Prostate gland (tissue), 2 donors: ENCODE measurements at regions not wholly inside any gene's neighbourhood (a gene's known extent, or its start where the extent isn't known, plus 50 kb on each side); places are given as distances from the start of the nearest gene placed in this dataset.

ENCODE experiments used
- DNase-seq: peaks from one replicate; pipeline ENCODE4 v3.0.0-alpha.2; 2019; ENCODE audit warnings: low spot score
- H3K27ac ChIP-seq, 2 donors: fragments of 200-600 bp; sonication (generic); 2 replicates each; pipeline ENCODE4 v1.5.1; 2017 to 2019
- H3K27me3 ChIP-seq: fragments of 200-600 bp; sonication (generic); replicated peaks from 2 replicates; pipeline ENCODE4 v1.5.1; 2019; ENCODE audit not compliant: insufficient read depth
- H3K36me3 ChIP-seq, 2 donors: fragments of 200-600 bp; sonication (generic); 1 replicate in 1 of 2; 2 replicates in 1 of 2; pipeline versions ENCODE4 v1.5.1 to v1.8.1; 2017 to 2019
- H3K4me1 ChIP-seq: fragments of 200-600 bp; sonication (generic); replicated peaks from 2 replicates; pipeline ENCODE4 v1.5.1; 2019
- H3K4me3 ChIP-seq, 2 donors: fragments of 200-600 bp; sonication (generic); 2 replicates each; pipeline ENCODE4 v1.5.1; 2017 to 2019
- H3K9me3 ChIP-seq: fragments of 200-600 bp; sonication (generic); 2 replicates; pipeline ENCODE4 v1.5.1; 2017
- POLR2A ChIP-seq: fragments of 450-650 bp; IDR thresholded peaks from one replicate; pipeline ENCODE4 v1.6.1; 2016; ENCODE audit warnings: antibody characterized with exemption, mild to moderate bottlenecking
- POLR2AphosphoS5 ChIP-seq: sonication (generic); formaldehyde crosslinking; IDR thresholded peaks from one replicate; pipeline ENCODE4 v1.6.1; 2017; ENCODE audit warnings: antibody characterized with exemption
- WGBS: methylation state at CpG from one replicate; pipeline ENCODE4 v1.1.5; 2018; 5-methylcytosine and 5-hydroxymethylcytosine counted together
- intact Hi-C: fragments of 100-400 bp; cut with DNase I; formaldehyde crosslinking; loops from one replicate; pipeline ENCODE4 v1.14.2; 2022
- TF ChIP-seq, protein P1 (sequence below), 4 experiments: fragments of 200-600 bp in 2 of 4; fragments of 450-650 bp in 2 of 4; sonication (generic) in 2 of 4; IDR thresholded peaks; 1 replicate in 3 of 4; 2 replicates in 1 of 4; pipeline ENCODE4 v1.5.1; 2016 to 2019; ENCODE audit warnings: antibody characterized with exemption in 4 of 4, mild to moderate bottlenecking in 2 of 4, moderate library complexity in 2 of 4

- intact Hi-C loops: no loop called here
- WGBS: 89% methylated on average over 3 of the region's 3 CpGs
Measured at GRCh38 chr13:73212482-73212881, 153.7 kb downstream of the KLF5 start.

DNA sequence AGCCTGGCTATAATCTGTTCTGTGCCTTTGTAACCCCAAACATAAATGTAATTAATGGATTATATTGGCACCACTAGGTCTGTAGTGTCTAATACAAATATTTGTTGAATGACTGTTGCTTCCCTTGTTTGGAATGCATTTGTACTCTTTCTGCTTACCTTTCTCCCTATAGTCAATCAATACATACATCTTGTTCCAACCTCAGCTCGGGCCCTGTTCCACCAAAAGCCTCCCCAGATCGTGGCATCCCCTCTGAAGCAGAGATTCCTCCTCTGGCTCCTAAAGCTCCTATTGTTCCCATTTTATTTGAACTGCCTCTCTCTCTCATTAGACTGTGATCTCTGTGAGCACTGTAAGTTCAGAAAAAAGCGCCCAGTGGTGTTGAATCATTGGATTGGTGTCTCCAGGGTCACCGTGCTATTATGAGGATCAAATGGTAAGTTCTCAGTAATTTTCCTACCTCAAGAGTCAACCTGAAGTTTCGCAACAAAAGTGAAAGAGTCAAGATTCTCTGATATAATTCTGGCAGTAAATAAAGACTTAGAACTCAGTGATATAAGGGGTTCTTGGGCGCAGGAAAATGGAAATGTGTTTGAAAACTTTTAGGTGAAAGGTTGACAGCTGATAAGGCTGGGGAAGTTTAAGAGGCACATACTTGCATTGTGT lies 151.5 kb downstream of the KLF5 start:
- no peak for DNase-seq
- no peak overlapping the region for H3K4me3 ChIP-seq
- H3K9me3 ChIP-seq: no peaks in the 10 kb centered on the region
- H3K4me1 ChIP-seq: no peaks in the 10 kb centered on the region
- peak; percentile 8 for TF ChIP-seq POLR2AphosphoS5
- TF ChIP-seq POLR2A: no peak
- intact Hi-C loops: no loop called here
- H3K36me3 ChIP-seq: no peaks in the 10 kb centered on the region
- no peaks in the 10 kb centered on the region for H3K27me3 ChIP-seq
- H3K27ac ChIP-seq: peak overlapping the region in 1 of 2 donors; percentile 40
- WGBS: 48% methylated on average over 6 of the region's 6 CpGs

More at GRCh38 chr13:73212482-73212881, 153.7 kb downstream of the KLF5 start:
- Histone ChIP-seq H3K4me3 (no peak overlapping the region), H3K9me3 (no peaks in the 10 kb centered on the region), H3K27me3 (no peaks in the 10 kb centered on the region), H3K4me1 (no peaks in the 10 kb centered on the region), H3K36me3 (no peaks in the 10 kb centered on the region), H3K27ac (no peak overlapping the region)
- no peak for DNase-seq
- TF ChIP-seq, protein P1, sequence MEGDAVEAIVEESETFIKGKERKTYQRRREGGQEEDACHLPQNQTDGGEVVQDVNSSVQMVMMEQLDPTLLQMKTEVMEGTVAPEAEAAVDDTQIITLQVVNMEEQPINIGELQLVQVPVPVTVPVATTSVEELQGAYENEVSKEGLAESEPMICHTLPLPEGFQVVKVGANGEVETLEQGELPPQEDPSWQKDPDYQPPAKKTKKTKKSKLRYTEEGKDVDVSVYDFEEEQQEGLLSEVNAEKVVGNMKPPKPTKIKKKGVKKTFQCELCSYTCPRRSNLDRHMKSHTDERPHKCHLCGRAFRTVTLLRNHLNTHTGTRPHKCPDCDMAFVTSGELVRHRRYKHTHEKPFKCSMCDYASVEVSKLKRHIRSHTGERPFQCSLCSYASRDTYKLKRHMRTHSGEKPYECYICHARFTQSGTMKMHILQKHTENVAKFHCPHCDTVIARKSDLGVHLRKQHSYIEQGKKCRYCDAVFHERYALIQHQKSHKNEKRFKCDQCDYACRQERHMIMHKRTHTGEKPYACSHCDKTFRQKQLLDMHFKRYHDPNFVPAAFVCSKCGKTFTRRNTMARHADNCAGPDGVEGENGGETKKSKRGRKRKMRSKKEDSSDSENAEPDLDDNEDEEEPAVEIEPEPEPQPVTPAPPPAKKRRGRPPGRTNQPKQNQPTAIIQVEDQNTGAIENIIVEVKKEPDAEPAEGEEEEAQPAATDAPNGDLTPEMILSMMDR (IDR thresholded peaks at IDR 0.05): no peak
- no peak for TF ChIP-seq POLR2A
- TF ChIP-seq POLR2AphosphoS5: no peak

GRCh38 chr13:73204952-73205351 lies 146.1 kb downstream of the KLF5 start:
- Histone ChIP-seq H3K27me3 (no peaks in the 10 kb centered on the region), H3K4me1 (peaks cover 5% of the 10 kb centered on the region), H3K36me3 (no peaks in the 10 kb centered on the region), H3K4me3 (no peak overlapping the region), H3K9me3 (no peaks in the 10 kb centered on the region), H3K27ac (no peak overlapping the region)
- DNase-seq: no peak
- intact Hi-C loops: no loop called here
- 60% methylated on average over 5 of the region's 5 CpGs for WGBS
- TF ChIP-seq, protein P1 (IDR thresholded peaks at IDR 0.05): no peak
- TF ChIP-seq POLR2AphosphoS5: no peak
- TF ChIP-seq POLR2A: no peak

DNA sequence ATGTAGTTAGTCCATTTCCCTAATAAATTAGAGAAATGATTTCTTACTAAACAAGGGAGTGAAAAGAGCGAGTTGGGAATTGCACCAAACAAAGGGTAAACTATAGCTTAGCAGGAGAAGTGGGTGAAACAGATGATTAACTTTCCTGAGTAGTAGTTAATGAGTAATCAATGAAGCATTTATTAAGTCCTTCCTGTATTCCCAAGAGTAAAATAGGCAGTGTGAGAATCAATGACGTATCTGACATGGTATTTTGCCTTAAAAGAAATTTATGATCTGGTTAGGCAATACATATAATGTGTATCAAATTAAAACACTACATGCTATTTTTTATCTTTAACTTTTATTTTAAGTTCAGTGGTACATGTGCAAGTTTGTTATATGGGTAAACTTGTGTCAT lies 142.8 kb downstream of the KLF5 start:
- intact Hi-C loops: no loop called here

GRCh38 chr13:73198991-73199411 lies 140.2 kb downstream of the KLF5 start:
- TF ChIP-seq, protein P1 (IDR thresholded peaks at IDR 0.05): no peak
- no peak for TF ChIP-seq POLR2A

More for the DNA sequence above, 142.8 kb downstream of the KLF5 start:
- Histone ChIP-seq H3K4me3 (no peak overlapping the region), H3K4me1 (peaks cover 5% of the 10 kb centered on the region), H3K9me3 (no peaks in the 10 kb centered on the region), H3K36me3 (no peaks in the 10 kb centered on the region), H3K27me3 (no peaks in the 10 kb centered on the region), H3K27ac (no peak overlapping the region)
- WGBS: 92% methylated on average over 2 of the region's 2 CpGs
- no peak for DNase-seq
- TF ChIP-seq POLR2A: no peak
- TF ChIP-seq, protein P1 (IDR thresholded peaks at IDR 0.05): no peak

More at GRCh38 chr13:73198991-73199411, 140.2 kb downstream of the KLF5 start:
- Histone ChIP-seq H3K36me3 (no peaks in the 10 kb centered on the region), H3K4me3 (no peak overlapping the region), H3K9me3 (no peaks in the 10 kb centered on the region), H3K27me3 (no peaks in the 10 kb centered on the region), H3K4me1 (peaks cover 5% of the 10 kb centered on the region), H3K27ac (peak overlapping the region in 1 of 2 donors; percentile 49)
- DNase-seq: no peak
- intact Hi-C loops: no loop called here
- WGBS: 56% methylated on average over 4 of the region's 4 CpGs
